WI38 (cell line): ENCODE measurements at regions not wholly inside any gene's neighbourhood (a gene's known extent, or its start where the extent isn't known, plus 50 kb on each side); places are given as distances from the start of the nearest gene placed in this dataset.

ENCODE experiments used
- H3K4me3 ChIP-seq: 2 replicates; pipeline ENCODE4 v1.5.1; 2011; ENCODE audit warnings: low read depth, mild to moderate bottlenecking, control low read depth, low read length
- TF ChIP-seq, protein P1 (sequence below): IDR thresholded peaks from 2 replicates; pipeline ENCODE4 v1.5.1; 2012; ENCODE audit warnings: low read depth, mild to moderate bottlenecking, control low read depth, low read length

DNA sequence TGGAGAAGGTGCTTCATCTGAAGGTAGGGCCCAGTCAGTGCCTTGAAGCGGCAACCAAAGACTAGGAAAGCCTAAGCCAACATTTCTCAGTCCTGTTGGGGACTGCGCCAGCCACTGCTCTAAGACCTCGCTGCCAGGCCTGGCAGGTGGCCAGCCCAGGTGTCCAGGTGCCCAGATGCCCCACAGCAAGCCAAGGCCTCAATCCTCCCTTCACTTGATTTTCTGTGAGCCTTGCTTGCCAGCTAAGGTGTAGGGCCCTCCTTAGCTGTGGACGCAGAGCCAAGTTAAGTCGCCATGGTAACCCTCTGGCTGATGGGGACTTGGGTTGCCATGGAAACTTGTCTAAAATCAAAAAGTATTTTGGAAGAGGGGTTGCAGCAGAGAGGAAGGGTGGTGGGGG is 135.0 kb downstream of the NAV1 start:
- TF ChIP-seq, protein P1, sequence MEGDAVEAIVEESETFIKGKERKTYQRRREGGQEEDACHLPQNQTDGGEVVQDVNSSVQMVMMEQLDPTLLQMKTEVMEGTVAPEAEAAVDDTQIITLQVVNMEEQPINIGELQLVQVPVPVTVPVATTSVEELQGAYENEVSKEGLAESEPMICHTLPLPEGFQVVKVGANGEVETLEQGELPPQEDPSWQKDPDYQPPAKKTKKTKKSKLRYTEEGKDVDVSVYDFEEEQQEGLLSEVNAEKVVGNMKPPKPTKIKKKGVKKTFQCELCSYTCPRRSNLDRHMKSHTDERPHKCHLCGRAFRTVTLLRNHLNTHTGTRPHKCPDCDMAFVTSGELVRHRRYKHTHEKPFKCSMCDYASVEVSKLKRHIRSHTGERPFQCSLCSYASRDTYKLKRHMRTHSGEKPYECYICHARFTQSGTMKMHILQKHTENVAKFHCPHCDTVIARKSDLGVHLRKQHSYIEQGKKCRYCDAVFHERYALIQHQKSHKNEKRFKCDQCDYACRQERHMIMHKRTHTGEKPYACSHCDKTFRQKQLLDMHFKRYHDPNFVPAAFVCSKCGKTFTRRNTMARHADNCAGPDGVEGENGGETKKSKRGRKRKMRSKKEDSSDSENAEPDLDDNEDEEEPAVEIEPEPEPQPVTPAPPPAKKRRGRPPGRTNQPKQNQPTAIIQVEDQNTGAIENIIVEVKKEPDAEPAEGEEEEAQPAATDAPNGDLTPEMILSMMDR: no peak

DNA sequence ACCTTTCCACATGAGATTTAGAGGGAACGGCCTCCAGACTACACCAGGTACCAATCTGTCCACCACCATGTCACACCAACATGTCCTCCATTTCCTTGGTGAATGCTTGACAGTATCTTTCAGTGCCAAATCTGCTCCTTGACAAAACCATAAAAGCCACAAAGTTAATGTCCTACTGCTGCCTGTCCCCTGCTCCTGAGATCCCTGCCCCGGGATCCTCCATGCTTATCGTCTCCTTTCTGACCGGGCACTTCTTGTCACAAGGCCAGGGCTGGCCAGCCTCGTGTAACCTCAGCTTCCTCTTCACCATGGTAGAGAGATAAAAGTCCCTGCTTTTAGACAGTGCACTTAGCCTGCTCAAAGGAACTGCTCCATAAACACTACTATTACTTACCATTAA is 136.2 kb downstream of the NAV1 start:
- TF ChIP-seq, protein P1: no peak
- H3K4me3 ChIP-seq: no peak overlapping the region

More for the DNA sequence above, 135.0 kb downstream of the NAV1 start:
- H3K4me3 ChIP-seq: no peak overlapping the region

DNA sequence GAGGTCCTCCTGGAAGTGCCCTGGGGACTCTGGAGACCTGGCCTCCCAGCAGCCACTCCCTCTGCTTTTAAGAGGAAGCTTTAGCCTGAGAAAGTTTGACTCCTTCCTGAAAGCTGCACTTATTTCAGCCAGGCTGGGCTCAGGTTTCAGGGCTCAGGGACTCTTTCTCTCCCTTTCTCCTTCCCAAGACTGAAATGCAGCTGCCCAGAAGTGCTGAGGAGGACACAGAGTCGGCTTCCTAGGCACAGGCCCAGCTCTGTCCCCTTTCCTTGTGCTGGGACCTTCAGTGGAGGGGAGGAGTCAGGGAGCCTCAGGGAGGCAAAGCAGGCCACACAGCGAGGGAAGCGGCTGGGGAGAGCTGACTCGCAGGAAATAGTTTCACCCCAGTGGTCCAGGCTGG is 137.3 kb downstream of the NAV1 start:
- H3K4me3 ChIP-seq: no peak overlapping the region
- TF ChIP-seq, protein P1: no peak

DNA sequence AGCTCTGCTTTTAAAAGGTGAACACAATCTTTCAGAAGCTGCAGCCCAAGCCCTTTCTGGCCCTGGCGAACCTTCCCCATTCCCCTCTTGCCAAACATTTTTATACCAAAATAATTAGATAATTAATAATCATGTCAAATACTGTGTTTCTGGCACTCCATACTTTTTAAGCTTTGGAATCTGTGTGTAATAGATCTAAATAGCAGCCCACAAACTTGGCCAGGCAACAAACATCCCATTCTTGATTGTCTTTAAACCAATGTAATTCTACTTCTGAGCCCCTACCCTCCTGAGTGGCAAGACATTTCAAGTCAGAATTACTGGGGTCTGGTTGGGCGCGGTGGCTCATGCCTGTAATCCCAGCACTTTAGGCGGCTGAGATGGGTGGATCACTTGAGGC is 137.7 kb downstream of the NAV1 start:
- no peak overlapping the region for H3K4me3 ChIP-seq
- TF ChIP-seq, protein P1: no peak

DNA sequence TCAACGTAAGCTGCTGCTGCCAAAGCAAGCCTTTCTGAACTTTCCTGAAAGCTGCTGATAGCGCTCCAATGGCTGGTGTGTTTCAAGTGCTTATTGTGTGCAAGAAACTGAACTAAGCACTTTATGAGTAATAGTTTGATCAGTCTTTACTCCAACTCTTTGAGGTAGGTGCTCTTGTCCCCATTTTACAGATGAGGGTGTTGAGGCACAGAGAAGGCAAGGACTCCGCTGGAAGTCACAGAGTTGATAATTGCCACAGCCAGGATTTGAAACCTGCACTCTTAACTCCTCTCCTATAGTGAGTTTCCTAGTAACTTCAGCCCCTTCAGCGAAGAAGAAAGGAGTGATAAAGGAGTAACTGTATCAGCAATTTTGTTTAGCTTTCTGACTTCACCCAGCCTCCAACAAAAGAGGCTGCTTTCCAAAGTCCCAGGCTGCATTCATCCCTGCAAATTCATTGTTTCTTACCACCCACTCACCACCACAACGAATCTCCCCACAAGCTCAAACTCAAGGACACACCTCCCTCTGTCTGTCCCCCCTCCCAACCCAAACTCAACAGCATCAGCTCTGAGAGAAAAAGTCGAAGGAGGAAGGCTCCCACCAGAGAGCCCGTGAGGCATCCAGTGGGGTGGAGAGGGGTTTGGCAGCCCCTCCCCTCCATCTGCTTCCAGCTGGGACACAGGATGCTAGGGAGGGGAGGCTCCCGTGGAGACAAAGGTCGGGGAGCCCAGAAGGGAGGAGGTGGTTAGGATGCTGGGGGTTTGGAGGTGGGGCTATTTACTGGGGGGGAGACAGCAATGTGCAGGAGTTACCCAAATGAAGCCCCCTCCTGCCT is 139.6 kb downstream of the NAV1 start:
- H3K4me3 ChIP-seq: no peak overlapping the region
- TF ChIP-seq, protein P1: no peak

DNA sequence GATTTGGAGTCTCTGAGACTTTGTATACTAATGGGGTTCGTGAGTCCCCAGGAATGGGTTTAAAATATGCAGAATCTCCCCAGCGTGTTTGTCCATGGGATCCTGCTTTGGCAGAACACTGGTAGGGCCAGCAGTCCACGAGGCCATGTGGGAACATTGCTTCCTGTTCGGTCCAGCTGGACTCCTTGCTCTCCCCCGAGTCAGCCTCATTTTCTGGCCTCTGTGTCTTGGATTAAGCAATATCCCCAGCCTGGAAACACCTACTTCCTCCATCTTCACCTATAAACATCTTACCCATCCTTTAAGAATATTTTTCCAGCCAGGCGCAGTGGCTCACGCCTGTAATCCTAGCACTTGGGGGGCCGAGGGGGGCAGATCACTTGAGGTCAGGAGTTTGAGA is 142.4 kb downstream of the NAV1 start:
- H3K4me3 ChIP-seq: no peak overlapping the region
- TF ChIP-seq, protein P1: no peak

DNA sequence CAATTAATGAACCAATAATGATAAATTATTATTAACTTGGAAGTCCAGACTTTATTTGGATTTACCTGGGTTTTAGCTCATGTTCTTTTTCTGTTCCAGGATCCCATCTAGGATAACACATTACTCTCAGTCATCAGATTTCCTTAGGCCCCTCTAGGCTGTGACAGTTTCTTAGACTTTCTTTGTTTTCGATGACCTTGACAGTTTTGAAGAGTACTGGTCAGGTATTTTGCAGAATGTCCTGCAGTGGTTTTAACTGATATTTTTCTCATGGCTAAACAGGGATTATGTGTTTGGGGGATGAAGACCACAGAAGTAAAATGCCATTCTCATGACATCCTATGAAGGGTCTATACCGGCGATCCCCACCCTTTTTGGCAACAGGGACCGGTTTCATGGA is 144.0 kb downstream of the NAV1 start:
- TF ChIP-seq, protein P1: no peak

More for the DNA sequence above, 144.0 kb downstream of the NAV1 start:
- H3K4me3 ChIP-seq: no peak overlapping the region
